NCI-H2171 (cell line): ENCODE measurements at regions not wholly inside any gene's neighbourhood (a gene's known extent, or its start where the extent isn't known, plus 50 kb on each side); places are given as distances from the start of the nearest gene placed in this dataset.

ENCODE experiments used
- DNase-seq: peaks from one replicate; lab custom pipeline; 2025; lab: John Stamatoyannopoulos, UW

GRCh38 chr14:78073028-78073427, 97.1 kb upstream of the NRXN3 start:
- DNase-seq: no peak

GRCh38 chr14:78074561-78074960, 95.6 kb upstream of the NRXN3 start:
- DNase-seq: no peak

GRCh38 chr14:78075033-78075432, 95.1 kb upstream of the NRXN3 start:
- no peak for DNase-seq

- no peak for DNase-seq
These were observed 94.5 kb upstream of the NRXN3 start for GRCh38 chr14:78075555-78076277.

GRCh38 chr14:78081245-78081644, 88.9 kb upstream of the NRXN3 start:
- no peak for DNase-seq

- DNase-seq: no peak
These were observed 86.3 kb upstream of the NRXN3 start for GRCh38 chr14:78083837-78084236.

- no peak for DNase-seq
These were observed 83.8 kb upstream of the NRXN3 start for GRCh38 chr14:78086342-78086741.

GRCh38 chr14:78088916-78089315, 81.3 kb upstream of the NRXN3 start:
- DNase-seq: no peak

- DNase-seq: no peak
These were observed 79.3 kb upstream of the NRXN3 start for GRCh38 chr14:78090864-78091263.

- no peak for DNase-seq
These were observed 78.8 kb upstream of the NRXN3 start for GRCh38 chr14:78091361-78091760.

- DNase-seq: no peak
These were observed 78.1 kb upstream of the NRXN3 start for GRCh38 chr14:78092040-78092439.

- peak; percentile 26 for DNase-seq
These were observed 66.9 kb upstream of the NRXN3 start for GRCh38 chr14:78103271-78103670.

- DNase-seq: no peak
These were observed 66.0 kb upstream of the NRXN3 start for GRCh38 chr14:78104160-78104559.

GRCh38 chr14:78104655-78105054, 65.5 kb upstream of the NRXN3 start:
- no peak for DNase-seq

- DNase-seq: no peak
These were observed 63.8 kb upstream of the NRXN3 start for GRCh38 chr14:78106381-78106780.

GRCh38 chr14:78107166-78107565, 63.0 kb upstream of the NRXN3 start:
- DNase-seq: no peak

- no peak for DNase-seq
These were observed 50.7 kb upstream of the NRXN3 start for GRCh38 chr14:78119440-78119839.
